Amniotic epithelial cell (primary cell): ENCODE measurements at regions not wholly inside any gene's neighbourhood (a gene's known extent, or its start where the extent isn't known, plus 50 kb on each side); places are given as distances from the start of the nearest gene placed in this dataset.
"Not testable (repeated sequence)": the region's sequence is repeated elsewhere in the genome, so short reads cannot be mapped to it uniquely, and the experiment has no call there.

Source experiments
- DNase-seq: peaks from one replicate; pipeline ENCODE4 v3.0.0-alpha.2; 2010; ENCODE audit warnings: low read depth

DNA sequence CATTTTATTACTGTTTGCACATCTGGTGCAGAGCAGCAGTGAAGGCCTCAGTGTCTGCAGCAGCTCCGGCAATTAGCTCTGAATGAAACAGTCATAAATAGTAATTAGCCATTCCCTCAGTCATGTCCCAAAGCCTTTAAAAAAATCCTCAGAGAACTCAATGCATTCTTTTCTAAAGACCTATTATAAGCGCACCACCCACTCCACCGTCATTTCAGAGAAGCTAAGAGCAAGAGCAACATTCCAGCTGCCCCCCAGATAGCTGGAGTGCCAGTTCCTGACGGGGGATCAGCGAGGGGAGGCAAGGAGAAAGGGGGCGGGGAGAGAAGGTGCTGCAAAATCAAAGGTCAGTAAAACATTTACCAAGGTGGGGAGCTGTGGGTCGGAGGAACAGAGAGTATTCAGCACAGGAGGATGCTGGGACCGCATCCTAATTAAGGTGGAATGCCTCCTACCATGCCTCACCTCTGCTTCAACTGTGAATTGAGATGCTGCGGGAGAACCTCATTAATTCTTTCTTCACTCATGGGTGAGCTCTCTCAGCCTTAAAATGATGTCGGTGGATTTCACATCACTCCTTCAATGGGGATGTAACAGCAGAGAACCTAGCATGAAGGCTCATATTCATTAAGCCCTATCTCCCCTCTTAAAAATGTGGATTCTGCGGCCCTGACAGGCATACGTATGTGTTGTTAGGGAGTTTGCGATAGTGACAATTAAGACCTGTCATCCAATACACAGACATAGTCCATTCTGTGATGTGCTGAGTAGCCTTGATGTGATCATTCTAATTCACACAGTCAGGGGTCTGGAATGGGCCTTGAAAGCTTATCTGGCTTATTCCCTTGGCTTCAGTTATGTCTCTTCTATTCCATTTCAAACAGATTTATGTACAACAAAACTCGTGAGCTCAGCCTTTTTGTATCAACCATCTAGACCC is 469.5 kb upstream of the NRSN1 start:
- no peak for DNase-seq

DNA sequence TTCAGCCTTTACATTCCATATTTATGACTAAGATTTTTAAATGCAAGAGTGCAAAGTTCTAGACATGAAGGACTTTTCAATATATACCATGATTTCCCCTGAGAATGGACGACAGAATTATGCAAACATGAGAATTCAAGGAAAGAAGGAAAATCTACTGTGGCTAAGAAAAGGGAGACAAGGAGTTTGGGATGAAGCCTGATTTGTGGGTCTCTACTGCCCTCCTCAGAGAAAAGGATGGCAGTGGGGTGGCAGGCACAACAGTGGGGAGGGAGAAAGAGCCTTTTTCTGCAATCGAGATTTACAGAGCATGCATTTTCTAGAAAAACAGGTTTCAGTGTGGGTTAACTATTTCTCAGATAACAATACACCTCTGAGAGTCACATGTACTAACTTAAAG is 466.9 kb upstream of the NRSN1 start:
- no peak for DNase-seq

DNA sequence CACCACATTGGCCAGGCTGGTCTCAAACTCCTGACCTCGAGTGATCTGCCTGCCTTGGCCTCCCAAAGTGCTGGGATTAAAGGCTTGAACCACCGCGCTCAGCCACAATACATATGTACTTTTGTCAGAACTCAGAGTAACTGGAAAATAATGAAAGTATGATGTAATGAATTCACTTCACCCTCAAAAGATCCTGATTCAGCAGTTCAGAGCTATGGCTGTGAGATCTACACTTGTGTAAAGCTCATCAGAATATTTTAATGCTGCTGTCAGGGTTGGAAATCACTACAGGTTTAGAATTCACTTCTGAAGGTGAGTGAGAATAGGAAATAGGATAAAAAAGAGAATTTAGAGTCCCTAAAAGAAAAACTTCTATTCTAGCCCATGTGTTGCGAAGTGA is 464.5 kb upstream of the NRSN1 start:
- no peak for DNase-seq

DNA sequence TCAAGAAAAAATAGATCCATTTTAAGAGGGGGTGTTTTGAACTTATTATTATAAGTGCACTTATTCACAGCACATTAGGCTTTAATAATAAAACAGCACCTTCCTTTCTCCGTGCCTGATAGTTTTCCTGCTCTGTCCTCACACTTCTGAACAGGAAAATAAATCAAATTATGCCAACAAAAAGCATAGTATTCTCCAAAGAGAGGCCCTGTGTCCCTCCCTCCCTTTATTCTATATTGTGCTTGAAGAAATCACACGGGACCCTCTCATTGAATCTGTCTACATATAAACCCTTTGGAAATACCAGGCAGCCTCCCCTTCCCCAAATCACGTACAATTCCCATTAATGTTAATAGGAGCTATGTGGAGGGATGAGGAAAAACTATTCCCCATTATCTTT is 462.9 kb upstream of the NRSN1 start:
- no peak for DNase-seq

DNA sequence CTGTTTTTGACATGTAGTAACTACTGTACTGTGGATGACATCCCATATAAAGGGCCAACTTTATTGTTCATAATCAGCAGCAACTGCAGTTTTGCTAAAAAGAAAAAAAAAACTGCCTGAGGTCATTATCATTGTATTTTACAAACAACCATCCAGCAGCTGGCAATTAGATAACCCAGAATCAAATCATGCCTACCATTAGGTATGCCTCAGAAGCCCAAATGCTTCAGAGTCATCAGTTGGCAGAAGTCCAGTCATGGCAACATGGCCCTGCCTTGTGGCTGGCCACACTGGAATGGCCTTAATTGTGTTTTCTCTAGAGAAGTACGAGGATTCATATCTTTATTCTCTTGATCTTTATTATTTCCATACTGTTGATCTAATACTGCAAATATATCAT is 462.4 kb upstream of the NRSN1 start:
- DNase-seq = no peak

DNA sequence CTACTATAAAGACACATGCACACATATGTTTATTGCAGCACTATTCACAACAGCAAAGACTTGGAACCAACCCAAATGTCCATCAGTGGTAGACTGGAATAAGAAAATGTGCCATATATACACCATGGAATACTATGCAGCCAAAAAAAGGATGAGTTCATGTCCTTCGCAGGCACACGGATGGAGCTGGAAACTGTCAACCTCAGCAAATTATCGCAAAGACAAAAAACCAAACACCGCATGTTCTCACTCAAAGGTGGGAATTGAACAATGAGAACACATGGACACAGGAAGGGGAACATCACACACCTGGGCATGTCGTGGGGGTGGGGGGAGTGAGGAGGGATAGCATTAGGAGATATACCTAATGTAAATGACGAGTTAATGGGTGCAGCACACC is 460.1 kb upstream of the NRSN1 start:
- not testable (repeated sequence) for DNase-seq

DNA sequence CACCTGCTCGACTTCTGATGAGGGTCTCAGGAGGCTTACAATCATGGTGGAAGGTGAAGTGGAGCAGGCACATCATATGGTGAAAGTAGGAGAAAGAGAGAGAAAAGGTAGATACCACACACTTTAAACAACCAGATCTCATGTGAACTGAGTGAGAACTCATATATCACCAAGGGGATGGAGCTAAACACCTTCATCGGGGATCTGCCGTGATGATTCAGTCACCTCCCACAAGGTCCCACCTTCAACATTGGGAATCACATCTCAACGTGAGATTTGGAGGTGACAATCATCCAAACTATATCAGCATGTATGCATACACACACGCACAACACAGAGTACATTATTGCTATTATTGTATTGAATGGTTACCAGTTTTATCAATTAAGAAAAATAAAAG is 453.3 kb upstream of the NRSN1 start:
- DNase-seq = no peak

DNA sequence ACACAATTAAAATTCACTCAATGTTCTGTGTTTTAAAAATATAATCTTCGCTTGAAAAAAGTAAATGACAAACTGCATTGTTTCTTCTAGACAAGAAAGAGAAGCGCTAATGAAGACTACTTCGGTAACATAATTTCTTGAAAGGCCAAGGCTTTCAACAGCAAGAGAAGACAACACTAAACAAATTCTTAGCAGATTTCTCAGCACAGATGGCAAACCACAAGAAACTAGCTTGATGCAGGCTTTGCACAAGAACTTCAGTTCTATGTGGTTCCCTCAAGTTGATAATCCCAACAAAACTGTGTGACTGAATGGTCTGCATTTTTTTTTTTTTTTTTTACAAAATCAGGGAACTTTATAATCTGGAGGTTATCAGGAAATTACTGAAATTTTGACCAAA is 447.4 kb upstream of the NRSN1 start:
- DNase-seq = no peak

DNA sequence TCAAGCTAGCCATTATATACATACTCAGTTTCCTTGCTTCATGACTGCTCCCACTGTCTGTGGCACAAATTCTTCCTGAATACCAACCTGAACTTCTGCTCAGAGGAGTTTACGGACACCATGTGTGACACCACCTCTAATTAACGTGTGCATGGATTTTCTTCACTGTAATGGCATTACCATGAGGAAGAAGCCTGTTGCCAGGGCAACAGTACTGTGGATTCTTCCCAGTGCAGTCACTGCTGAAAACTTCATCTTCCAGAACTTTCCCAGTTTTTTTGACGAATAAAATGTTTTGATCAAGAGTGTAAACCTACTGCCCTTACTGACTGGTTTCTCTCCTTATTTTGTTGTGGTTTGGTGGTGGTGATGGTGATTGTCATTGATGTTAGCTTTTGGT is 444.3 kb upstream of the NRSN1 start:
- no peak for DNase-seq

DNA sequence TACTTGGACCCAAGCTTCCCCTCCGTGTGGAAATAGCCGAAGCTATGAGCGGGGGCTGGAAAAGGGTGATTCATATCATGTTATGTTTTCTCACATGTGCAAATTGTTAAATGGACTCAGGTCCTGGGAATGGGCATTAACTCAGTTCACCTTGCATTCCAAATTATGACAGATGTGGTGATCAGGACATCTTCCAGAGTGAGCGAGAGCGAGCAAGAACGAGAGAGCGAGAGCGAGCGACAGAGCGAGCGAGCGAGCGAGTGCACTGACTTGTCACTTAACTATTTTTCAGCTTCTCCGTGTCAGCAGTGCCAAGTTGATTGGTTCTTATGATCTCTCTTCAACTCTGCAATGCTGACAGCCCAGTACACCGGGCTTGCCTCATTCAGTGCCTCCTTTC is 437.4 kb upstream of the NRSN1 start:
- no peak for DNase-seq

DNA sequence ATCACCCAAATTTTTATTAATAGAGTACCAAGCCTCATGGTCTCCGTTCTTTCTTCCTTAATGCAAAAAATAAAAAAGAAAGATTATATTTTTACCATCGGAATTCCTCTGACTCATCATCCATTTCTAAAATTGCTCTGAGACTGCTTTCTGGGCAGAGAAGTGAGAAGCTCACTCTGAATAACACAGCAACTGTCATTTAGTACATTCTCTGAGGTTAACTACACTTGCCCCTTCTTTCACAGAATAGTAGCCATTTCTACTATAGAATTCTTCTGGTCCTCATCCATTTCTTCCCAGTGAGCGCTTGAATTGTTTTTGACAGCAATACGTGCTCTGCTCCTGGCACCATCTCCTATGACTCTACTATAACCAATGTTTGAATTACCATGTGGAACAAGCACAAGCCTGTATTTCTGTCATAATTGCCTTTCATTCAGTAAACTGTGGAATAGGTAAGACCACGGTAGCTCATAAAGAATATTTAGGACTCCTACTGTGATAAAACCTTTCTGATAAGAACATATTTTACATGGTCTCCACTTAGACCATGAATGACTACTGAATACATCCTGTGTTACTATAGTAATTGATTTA is 435.5 kb upstream of the NRSN1 start:
- DNase-seq = no peak

DNA sequence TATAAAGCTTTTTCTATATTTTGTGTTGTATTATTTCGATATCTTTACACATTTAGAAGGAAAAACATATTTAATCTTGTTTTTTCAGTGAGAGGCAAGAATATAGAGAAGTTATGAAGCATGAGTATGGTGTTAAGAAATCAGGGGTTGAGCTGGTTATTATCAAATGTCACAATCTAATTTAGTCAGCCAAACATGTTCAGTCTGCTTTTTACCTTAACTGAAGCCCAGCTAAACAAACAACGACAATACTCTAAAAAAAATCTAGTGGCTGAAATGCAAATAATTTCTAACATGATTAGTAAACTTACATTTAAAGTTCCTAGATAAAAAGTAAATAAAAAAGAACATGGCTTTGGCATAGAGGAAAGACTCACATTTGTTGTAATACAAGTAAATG is 433.8 kb upstream of the NRSN1 start:
- no peak for DNase-seq

DNA sequence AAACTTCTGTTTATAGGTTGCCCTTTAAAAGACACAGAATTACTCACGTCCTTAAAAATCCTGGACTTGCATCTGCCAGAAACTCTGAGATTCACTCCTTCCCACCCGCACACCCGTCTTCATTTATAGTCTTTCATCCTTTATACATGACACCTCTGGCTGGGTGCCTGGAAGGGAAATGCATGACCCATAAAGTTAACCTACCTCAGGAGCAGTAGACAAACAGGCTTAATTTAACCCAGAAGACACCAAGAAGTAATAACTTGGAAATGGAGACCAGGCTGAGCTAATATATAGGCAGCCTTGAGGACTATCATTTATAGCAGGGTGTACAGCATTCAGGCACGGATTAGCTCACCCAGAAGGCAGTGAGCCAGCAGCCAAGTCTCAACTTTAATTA is 429.0 kb upstream of the NRSN1 start:
- no peak for DNase-seq

DNA sequence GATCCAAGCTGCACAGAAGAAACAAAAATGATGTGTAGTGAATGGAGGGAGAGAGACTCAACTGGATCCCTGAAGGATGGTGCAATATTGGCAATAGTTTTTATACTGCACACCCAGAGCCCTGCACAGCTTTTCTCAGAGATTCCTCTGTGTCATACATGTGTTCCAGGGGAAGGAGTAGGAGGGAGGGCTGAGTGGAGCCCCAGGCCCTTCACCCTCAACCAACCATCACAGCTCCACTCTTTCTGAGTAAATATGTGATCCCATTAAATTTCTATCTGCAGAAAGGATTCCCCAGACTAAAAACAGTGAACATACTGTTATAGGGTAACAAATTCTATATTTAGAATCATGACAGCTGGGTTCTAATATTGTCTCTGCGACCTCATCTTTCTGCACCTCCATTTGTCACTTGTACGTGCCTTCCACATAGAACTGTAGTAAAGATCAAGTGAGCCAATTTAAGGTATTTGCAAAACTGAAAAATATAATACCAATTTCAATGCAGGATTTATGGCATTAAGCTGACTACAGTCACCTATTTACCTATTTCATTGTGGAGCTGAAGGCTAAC is 421.4 kb upstream of the NRSN1 start:
- no peak for DNase-seq

DNA sequence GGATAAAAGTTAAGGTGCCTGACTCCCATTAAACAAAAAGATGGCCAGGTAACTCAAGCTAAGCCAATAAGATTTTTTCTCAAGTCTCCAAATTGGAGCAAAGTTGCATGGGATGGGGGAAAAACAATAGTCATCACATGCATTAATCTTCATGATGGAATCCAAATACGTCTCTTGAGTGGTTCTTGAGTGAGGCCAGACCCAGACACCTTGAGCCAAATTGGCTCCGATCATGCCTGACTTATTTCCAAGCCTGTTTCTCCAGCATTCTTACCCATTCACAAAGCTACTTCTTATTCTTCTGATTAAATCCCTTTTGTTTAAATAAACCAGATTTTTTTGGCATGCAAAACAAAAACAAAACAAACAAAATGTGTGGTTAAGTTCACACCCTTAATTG is 420.3 kb upstream of the NRSN1 start:
- DNase-seq = no peak

DNA sequence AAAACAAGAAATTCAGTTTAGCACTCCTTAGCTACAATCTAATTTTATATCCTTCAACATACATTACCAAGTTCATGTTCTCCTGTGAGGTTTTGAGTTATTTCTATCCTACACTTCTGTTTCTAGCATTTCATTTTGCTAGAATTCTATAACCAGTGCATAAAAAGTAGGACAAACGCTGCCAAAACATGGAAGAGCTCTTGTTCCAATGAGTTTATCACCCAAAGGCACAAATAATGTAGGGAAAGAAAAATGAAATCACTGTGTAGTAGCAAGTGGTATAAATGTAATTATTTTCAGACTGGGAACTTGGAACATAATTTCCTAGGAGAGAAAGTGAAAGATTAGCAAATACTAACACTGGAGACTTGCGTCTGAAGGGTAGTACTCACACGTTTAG is 413.3 kb upstream of the NRSN1 start:
- DNase-seq = no peak

DNA sequence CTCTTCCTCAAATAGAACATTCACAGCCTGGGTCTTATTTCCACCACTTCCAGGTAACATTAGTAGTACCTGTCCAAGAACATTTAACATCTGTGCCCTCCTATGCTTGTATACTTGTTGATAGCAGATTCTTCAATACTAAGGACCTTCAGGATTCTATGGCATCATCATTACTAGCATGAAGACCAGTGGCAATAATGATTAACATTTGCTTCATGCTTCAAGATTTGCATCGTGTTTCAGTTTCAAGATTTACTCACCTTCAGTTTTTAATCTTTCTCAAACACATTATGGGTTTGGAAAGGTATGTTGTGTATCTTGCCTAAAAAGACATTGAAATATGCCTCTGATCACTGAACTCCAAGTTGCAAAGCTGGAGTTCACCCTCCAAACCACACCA is 412.8 kb upstream of the NRSN1 start:
- no peak for DNase-seq

DNA sequence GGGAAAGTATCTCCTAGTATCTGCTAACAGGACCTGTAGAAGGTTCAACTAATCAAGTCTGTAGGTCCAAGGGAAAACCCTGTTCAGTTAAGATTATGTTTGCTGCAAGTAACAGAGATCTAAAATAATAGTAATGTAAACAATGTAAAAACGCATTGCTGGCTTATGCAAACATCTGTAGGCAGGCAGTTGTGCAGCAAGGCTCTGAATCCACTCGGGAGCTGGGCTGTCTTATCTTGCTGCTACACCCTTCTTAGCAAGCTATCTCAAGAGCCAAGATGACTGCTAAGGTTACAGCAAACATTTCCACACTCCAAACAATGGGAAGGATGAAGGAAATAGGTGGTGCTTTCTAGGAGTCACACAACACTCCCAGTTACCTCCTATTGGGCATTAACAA is 397.3 kb upstream of the NRSN1 start:
- no peak for DNase-seq

DNA sequence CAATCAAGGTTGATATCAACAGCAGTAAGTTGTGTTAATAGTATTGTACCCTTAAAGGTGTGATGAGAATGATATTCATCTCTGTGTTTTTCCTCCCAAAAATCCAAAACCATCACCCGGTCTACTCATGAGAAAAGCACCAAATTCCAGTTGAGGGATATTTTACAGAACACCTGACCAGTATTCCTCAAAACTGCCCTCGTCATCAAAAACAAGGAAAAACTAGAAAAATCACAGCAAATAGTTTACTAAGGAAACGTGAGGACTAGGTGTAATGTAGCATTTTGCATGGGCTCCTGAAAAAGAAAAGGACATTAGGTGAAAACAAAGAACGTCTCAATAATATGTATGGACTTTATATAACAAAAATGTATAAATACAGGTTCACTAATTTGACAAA is 394.4 kb upstream of the NRSN1 start:
- DNase-seq = no peak

DNA sequence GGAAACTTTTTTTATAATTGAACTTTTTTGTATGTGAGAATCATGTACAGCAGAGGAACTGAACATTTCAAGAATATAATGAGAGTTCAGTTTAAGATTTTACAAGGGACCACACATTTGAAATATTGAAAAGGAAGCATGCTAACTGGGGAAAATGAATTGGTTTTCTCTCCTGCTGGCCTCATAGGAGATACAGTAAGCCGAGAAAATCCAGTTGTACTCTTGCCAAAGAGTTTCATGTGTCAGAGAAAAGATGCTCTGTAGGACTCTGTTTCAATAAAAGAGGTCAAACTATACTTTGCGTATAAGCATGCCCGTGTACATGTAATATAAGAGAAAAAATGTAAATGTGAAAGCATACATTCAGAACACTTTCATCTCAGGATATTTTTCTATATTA is 393.5 kb upstream of the NRSN1 start:
- DNase-seq = no peak

DNA sequence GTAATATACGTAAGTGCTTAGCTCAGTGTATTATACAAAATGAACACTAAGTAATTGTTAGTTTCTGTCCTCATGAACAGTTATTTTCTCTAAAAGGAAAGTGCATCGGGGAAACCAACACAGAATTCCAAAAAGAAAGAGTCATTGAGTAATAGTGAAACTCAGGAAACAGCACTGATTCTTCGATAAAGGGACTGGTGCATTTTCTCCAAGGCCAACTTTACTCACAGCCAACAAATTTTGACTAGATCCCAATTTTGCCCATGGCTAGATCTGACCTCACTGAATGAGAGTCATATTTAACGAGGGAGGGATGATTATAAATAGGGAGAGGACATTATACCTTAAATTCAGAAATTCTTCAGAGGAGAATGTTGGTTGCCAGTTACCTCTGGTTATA is 390.9 kb upstream of the NRSN1 start:
- no peak for DNase-seq

DNA sequence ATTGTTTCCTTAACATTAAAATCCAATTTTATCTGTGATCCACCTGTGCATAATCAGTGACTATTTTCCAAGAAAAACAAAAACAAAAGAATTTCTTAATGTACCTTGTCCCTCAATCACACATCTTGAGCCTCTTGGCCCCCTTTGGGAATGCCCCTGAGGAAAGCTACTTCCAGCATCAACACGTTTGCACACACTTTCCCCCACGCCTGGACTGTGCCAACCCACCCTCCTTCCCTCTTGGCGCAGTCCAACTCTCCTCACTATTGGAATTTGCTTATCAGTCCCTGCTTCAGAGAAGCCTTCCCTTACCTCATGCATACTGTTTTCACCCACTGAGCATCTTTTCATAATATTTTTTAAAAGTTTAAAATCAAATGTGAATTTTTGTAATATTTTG is 389.4 kb upstream of the NRSN1 start:
- DNase-seq = no peak

DNA sequence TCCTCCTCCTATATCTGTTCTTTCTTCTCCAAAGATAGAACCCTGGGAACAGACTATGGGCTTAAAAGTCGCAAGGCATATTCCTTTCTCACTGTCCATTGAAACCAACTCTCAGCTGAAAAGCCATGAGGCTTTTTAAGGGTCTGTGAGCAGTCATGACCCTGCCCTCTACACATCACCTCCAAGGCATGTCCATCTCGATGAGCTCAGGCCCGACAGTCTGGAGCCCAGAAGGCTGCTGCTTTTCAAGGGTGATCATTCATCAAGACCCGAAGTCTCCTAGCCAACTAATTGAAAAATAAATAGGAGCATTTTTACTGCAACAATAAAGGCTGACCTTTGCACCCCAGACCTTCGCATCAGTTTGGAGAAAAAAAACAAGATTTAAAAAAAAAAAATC is 378.8 kb upstream of the NRSN1 start:
- DNase-seq = no peak

DNA sequence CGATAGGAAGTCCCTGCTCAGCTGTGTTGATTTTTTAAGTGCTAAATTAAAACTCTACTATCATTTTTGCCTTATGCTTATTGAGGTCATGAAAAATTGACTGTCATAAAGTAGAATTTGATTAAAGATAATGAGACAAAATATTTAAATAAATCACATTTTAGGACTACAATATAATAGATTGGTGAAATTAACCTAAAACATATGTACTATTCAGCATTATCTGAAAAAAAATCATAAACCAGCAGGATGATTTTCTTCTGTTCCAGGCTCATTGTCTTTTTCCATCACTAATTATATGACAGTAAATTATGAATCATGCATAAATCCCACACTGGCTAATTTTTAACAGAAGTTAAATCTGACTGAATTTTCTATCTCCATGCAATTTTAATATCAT is 373.6 kb upstream of the NRSN1 start:
- no peak for DNase-seq
